ENCODE measurements at regions not wholly inside any gene's neighbourhood (a gene's known extent, or its start where the extent isn't known, plus 50 kb on each side); places are given as distances from the start of the nearest gene placed in this dataset.

GRCh38 chr1:189431447-189431846, 1046.2 kb downstream of the BRINP3 start:
- no peak for DNase-seq

- DNase-seq: no peak
Observed at GRCh38 chr1:189432753-189433152, 1044.9 kb downstream of the BRINP3 start.

- DNase-seq: no peak
Observed at GRCh38 chr1:189434461-189434860, 1043.2 kb downstream of the BRINP3 start.

GRCh38 chr1:189435398-189435797, 1042.3 kb downstream of the BRINP3 start:
- DNase-seq: no peak

GRCh38 chr1:189438808-189439207, 1038.9 kb downstream of the BRINP3 start:
- no peak for DNase-seq

- DNase-seq: no peak
Observed at GRCh38 chr1:189463166-189463565, 1014.5 kb downstream of the BRINP3 start.

GRCh38 chr1:189496768-189497167, 980.9 kb downstream of the BRINP3 start:
- no peak for DNase-seq

GRCh38 chr1:189499736-189500135, 977.9 kb downstream of the BRINP3 start:
- DNase-seq: no peak

- no peak for DNase-seq
Observed at GRCh38 chr1:189500778-189501177, 976.9 kb downstream of the BRINP3 start.

- DNase-seq: no peak
Observed at GRCh38 chr1:189510827-189511226, 966.8 kb downstream of the BRINP3 start.

- no peak for DNase-seq
Observed at GRCh38 chr1:189513091-189513490, 964.6 kb downstream of the BRINP3 start.

- DNase-seq: no peak
Observed at GRCh38 chr1:189522441-189522840, 955.2 kb downstream of the BRINP3 start.

- no peak for DNase-seq
Observed at GRCh38 chr1:189524501-189524900, 953.2 kb downstream of the BRINP3 start.

GRCh38 chr1:189530162-189530561, 947.5 kb downstream of the BRINP3 start:
- DNase-seq: no peak

- DNase-seq: no peak
Observed at GRCh38 chr1:189538271-189538670, 939.4 kb downstream of the BRINP3 start.

GRCh38 chr1:189550498-189550897, 927.2 kb downstream of the BRINP3 start:
- no peak for DNase-seq

GRCh38 chr1:189563784-189564183, 913.9 kb downstream of the BRINP3 start:
- DNase-seq: no peak

GRCh38 chr1:189567890-189568289, 909.8 kb downstream of the BRINP3 start:
- no peak for DNase-seq

GRCh38 chr1:189596197-189596596, 881.5 kb downstream of the BRINP3 start:
- no peak for DNase-seq

GRCh38 chr1:189597083-189597482, 880.6 kb downstream of the BRINP3 start:
- DNase-seq: no peak

- DNase-seq: no peak
Observed at GRCh38 chr1:189605226-189605625, 872.4 kb downstream of the BRINP3 start.

GRCh38 chr1:189606047-189606446, 871.6 kb downstream of the BRINP3 start:
- DNase-seq: no peak

GRCh38 chr1:189606795-189607476, 870.7 kb downstream of the BRINP3 start:
- DNase-seq: no peak

- no peak for DNase-seq
Observed at GRCh38 chr1:189607477-189608096, 870.1 kb downstream of the BRINP3 start.

GRCh38 chr1:189609167-189609566, 868.5 kb downstream of the BRINP3 start:
- no peak for DNase-seq

Data from dermis blood vessel endothelial cell (primary cell).